CD14-positive monocyte (primary cell): ENCODE measurements at regions not wholly inside any gene's neighbourhood (a gene's known extent, or its start where the extent isn't known, plus 50 kb on each side); places are given as distances from the start of the nearest gene placed in this dataset.

Source experiments
- DNase-seq, 3 donors: peaks; one replicate each; pipeline ENCODE4 v3.0.0-alpha.2; 2011 to 2022
- H2AFZ ChIP-seq: 2 replicates; pipeline ENCODE4 v1.6.0; 2012; ENCODE audit warnings: mild to moderate bottlenecking, low read depth, low read length, inconsistent platforms; ENCODE audit not compliant: insufficient read depth, poor library complexity, severe bottlenecking
- H3K27ac ChIP-seq, 2 donors: 1 replicate in 1 of 2; 2 replicates in 1 of 2; pipeline ENCODE4 v1.5.1; 2012 to 2013; ENCODE audit warnings: low read length in 2 of 2, control low read depth in 1 of 2, inconsistent platforms in 1 of 2, low read depth in 1 of 2, mild to moderate bottlenecking in 1 of 2
- H3K27me3 ChIP-seq, 2 donors: one replicate each; pipeline versions ENCODE4 v1.6.0 to v1.6.1; 2011 to 2013; ENCODE audit warnings: low read length in 2 of 2; ENCODE audit not compliant: control insufficient read depth in 2 of 2, insufficient read depth in 2 of 2
- H3K36me3 ChIP-seq, 2 donors: replicated peaks in 1 of 2; 1 replicate in 1 of 2; 2 replicates in 1 of 2; pipeline versions ENCODE4 v1.5.1 to v1.6.1; 2012 to 2013; ENCODE audit warnings: low read length in 2 of 2, control low read depth in 1 of 2, inconsistent platforms in 1 of 2, mild to moderate bottlenecking in 1 of 2; ENCODE audit not compliant: insufficient read depth in 2 of 2, control insufficient read depth in 1 of 2
- H3K4me1 ChIP-seq, 2 donors: 1 replicate in 1 of 2; 2 replicates in 1 of 2; pipeline versions ENCODE4 v1.5.1 to v1.6.1; 2012 to 2013; ENCODE audit warnings: low read length in 2 of 2, control low read depth in 1 of 2, inconsistent platforms in 1 of 2, mild to moderate bottlenecking in 1 of 2, moderate library complexity in 1 of 2; ENCODE audit not compliant: insufficient read depth in 2 of 2, control insufficient read depth in 1 of 2
- H3K4me2 ChIP-seq: replicated peaks from 2 replicates; pipeline ENCODE3; 2012; ENCODE audit warnings: low read length, moderate library complexity, mild to moderate bottlenecking; ENCODE audit not compliant: poor library complexity, severe bottlenecking; ENCODE audit errors: extremely low read depth
- H3K4me3 ChIP-seq, 3 experiments: fragments of 200-600 bp in 1 of 3; sonication (generic) in 1 of 3; replicated peaks in 1 of 3; 1 replicate in 2 of 3; 2 replicates in 1 of 3; pipeline ENCODE4 v1.5.1; 2011 to 2013; ENCODE audit warnings: low read length in 3 of 3, mild to moderate bottlenecking in 3 of 3, control low read depth in 2 of 3, low read depth in 2 of 3, inconsistent platforms in 1 of 3, moderate library complexity in 1 of 3
- H3K79me2 ChIP-seq: 2 replicates; pipeline ENCODE4 v1.6.0; 2012; ENCODE audit warnings: mild to moderate bottlenecking, control low read depth, inconsistent platforms, low read length, moderate library complexity; ENCODE audit not compliant: insufficient read depth
- H3K9ac ChIP-seq: 2 replicates; pipeline ENCODE4 v1.6.0; 2017; ENCODE audit warnings: low read length, mild to moderate bottlenecking; ENCODE audit not compliant: insufficient read depth, poor library complexity, severe bottlenecking
- H3K9me3 ChIP-seq, 2 donors: replicated peaks in 1 of 2; 1 replicate in 1 of 2; 2 replicates in 1 of 2; pipeline versions ENCODE4 v1.5.1 to v1.6.1; 2012 to 2013; ENCODE audit warnings: low read length in 2 of 2, control low read depth in 1 of 2; ENCODE audit not compliant: control insufficient read depth in 1 of 2, insufficient read depth in 1 of 2
- H4K20me1 ChIP-seq: 2 replicates; pipeline ENCODE4 v1.6.0; 2012; ENCODE audit warnings: mild to moderate bottlenecking, low read length, control low read depth, moderate library complexity; ENCODE audit not compliant: insufficient read depth
- H3K27ac Mint-ChIP-seq, 7 donors: one replicate each; pipeline ENCODE4 v1.8.0; 2020; ENCODE audit warnings: mild to moderate bottlenecking in 7 of 7, mixed read lengths in 7 of 7, moderate library complexity in 6 of 7, inconsistent platforms in 2 of 7
- H3K27me3 Mint-ChIP-seq, 3 donors: one replicate each; pipeline ENCODE4 v1.8.0; 2021 to 2022; ENCODE audit warnings: low read depth in 3 of 3, mild to moderate bottlenecking in 3 of 3, mixed read lengths in 3 of 3, moderate library complexity in 3 of 3, inconsistent platforms in 1 of 3
- H3K36me3 Mint-ChIP-seq, 2 donors: one replicate each; pipeline ENCODE4 v1.8.0; 2020; ENCODE audit warnings: mixed read lengths in 2 of 2, inconsistent platforms in 1 of 2, mild to moderate bottlenecking in 1 of 2
- H3K4me1 Mint-ChIP-seq: one replicate; pipeline ENCODE4 v1.8.0; 2020; ENCODE audit warnings: mild to moderate bottlenecking, mixed read lengths
- H3K4me3 Mint-ChIP-seq, 2 donors: one replicate each; pipeline ENCODE4 v1.8.0; 2020; ENCODE audit warnings: mild to moderate bottlenecking in 2 of 2, mixed read lengths in 2 of 2, moderate library complexity in 1 of 2
- H3K9me3 Mint-ChIP-seq, 7 donors: one replicate each; pipeline ENCODE4 v1.8.0; 2020 to 2022; ENCODE audit warnings: mixed read lengths in 7 of 7, mild to moderate bottlenecking in 6 of 7, moderate library complexity in 6 of 7, inconsistent platforms in 2 of 7
- CTCF ChIP-seq: fragments of 200-600 bp; IDR thresholded peaks from one replicate; pipeline ENCODE4 v1.8.0; 2022; ENCODE audit warnings: antibody characterized with exemption, mild to moderate bottlenecking
- WGBS: methylation state at CpG from one replicate; pipeline ENCODE4 v1.1.5; 2013; ENCODE audit warnings: missing lambda C conversion rate; ENCODE audit not compliant: insufficient coverage; 5-methylcytosine and 5-hydroxymethylcytosine counted together
- intact Hi-C, 2 donors: fragments of 100-400 bp; cut with micrococcal nuclease; formaldehyde crosslinking; loops; one replicate each; pipeline versions ENCODE4 v1.15.0 to v1.15.1; 2023

GRCh38 chr5:89110916-89111646 is 228.1 kb upstream of the MEF2C start:
- Mint-ChIP-seq H3K36me3 (no peaks in the 10 kb centered on the region), H3K4me3 (no peak overlapping the region), H3K4me1 (peaks cover 8% of the 10 kb centered on the region), H3K9me3 (no peaks in the 10 kb centered on the region), H3K27ac (no peak overlapping the region), H3K27me3 (no peaks in the 10 kb centered on the region)
- no peak overlapping the region for H3K4me3 ChIP-seq
- WGBS = 100% methylated on average over 1 of the region's 4 CpGs
- H4K20me1 ChIP-seq = no peaks in the 10 kb centered on the region
- intact Hi-C loops = no loop called here
- no peaks in the 10 kb centered on the region for H3K79me2 ChIP-seq
- H3K4me2 ChIP-seq = no peak overlapping the region
- H3K36me3 ChIP-seq = no peaks in the 10 kb centered on the region
- no peak for DNase-seq
- TF ChIP-seq CTCF = no peak
- no peaks in the 10 kb centered on the region for H3K9me3 ChIP-seq
- peaks cover 2 to 3% of the 10 kb centered on the region in 2 donors for H3K4me1 ChIP-seq
- H3K9ac ChIP-seq = no peak overlapping the region
- H3K27ac ChIP-seq = no peak overlapping the region
- H3K27me3 ChIP-seq = no peaks in the 10 kb centered on the region
- no peak overlapping the region for H2AFZ ChIP-seq

GRCh38 chr5:89106480-89106879 is 223.5 kb upstream of the MEF2C start:
- H3K4me2 ChIP-seq = no peak overlapping the region
- TF ChIP-seq CTCF = no peak
- intact Hi-C loops = no loop called here
- DNase-seq = peak in 2 of 3 donors; percentile 16 to 59
- no peak overlapping the region for H2AFZ ChIP-seq
- Mint-ChIP-seq H3K9me3 (peaks cover 0 to 3% (median 0%) of the 10 kb centered on the region in 7 donors), H3K36me3 (no peaks in the 10 kb centered on the region), H3K27me3 (no peaks in the 10 kb centered on the region), H3K4me3 (no peak overlapping the region), H3K4me1 (peaks cover 8% of the 10 kb centered on the region), H3K27ac (no peak overlapping the region)
- H3K36me3 ChIP-seq = no peaks in the 10 kb centered on the region
- H3K9ac ChIP-seq = no peak overlapping the region
- H3K9me3 ChIP-seq = no peaks in the 10 kb centered on the region
- no peaks in the 10 kb centered on the region for H4K20me1 ChIP-seq
- H3K4me1 ChIP-seq = peaks cover 2 to 5% of the 10 kb centered on the region in 2 donors
- no peaks in the 10 kb centered on the region for H3K79me2 ChIP-seq
- no peak overlapping the region for H3K27ac ChIP-seq
- WGBS = no CpG with 5 or more reads among the region's 1 CpG
- no peak overlapping the region for H3K4me3 ChIP-seq
- H3K27me3 ChIP-seq = no peaks in the 10 kb centered on the region
